ENCODE measurements at regions not wholly inside any gene's neighbourhood (a gene's known extent, or its start where the extent isn't known, plus 50 kb on each side); places are given as distances from the start of the nearest gene placed in this dataset.

GRCh38 chr20:6956574-6956973 is 189.1 kb downstream of the BMP2 start:
- DNase-seq (ENCODE audit: low read depth): no peak
- TF ChIP-seq CTCF (conservative IDR thresholded peaks at IDR 0.05; ENCODE audit: low read depth, low read length): no peak
- H3K4me3 ChIP-seq (ENCODE audit: low read length): no peak overlapping the region

GRCh38 chr20:6959900-6960312 is 192.4 kb downstream of the BMP2 start:
- peak; percentile 51 for DNase-seq (ENCODE audit: low read depth)
- TF ChIP-seq CTCF (conservative IDR thresholded peaks at IDR 0.05; ENCODE audit: low read depth, low read length): no peak
- no peak overlapping the region for H3K4me3 ChIP-seq (ENCODE audit: low read length)

- no peak for TF ChIP-seq CTCF (conservative IDR thresholded peaks at IDR 0.05; ENCODE audit: low read depth, low read length)
- DNase-seq (ENCODE audit: low read depth): no peak
- no peak overlapping the region for H3K4me3 ChIP-seq (ENCODE audit: low read length)
Observed at GRCh38 chr20:6966721-6967120, 199.2 kb downstream of the BMP2 start.

GRCh38 chr20:6974838-6975237 is 207.4 kb downstream of the BMP2 start:
- TF ChIP-seq CTCF (conservative IDR thresholded peaks at IDR 0.05; ENCODE audit: low read depth, low read length): no peak
- peak; percentile 56 for DNase-seq (ENCODE audit: low read depth)

GRCh38 chr20:6975311-6975710 is 207.8 kb downstream of the BMP2 start:
- TF ChIP-seq CTCF (conservative IDR thresholded peaks at IDR 0.05; ENCODE audit: low read depth, low read length): no peak
- H3K4me3 ChIP-seq (ENCODE audit: low read length): no peak overlapping the region
- peak; percentile 55 for DNase-seq (ENCODE audit: low read depth)

More at GRCh38 chr20:6974838-6975237, 207.4 kb downstream of the BMP2 start:
- H3K4me3 ChIP-seq (ENCODE audit: low read length): no peak overlapping the region

- H3K4me3 ChIP-seq (ENCODE audit: low read length): no peak overlapping the region
- no peak for TF ChIP-seq CTCF (conservative IDR thresholded peaks at IDR 0.05; ENCODE audit: low read depth, low read length)
- no peak for DNase-seq (ENCODE audit: low read depth)
Observed at GRCh38 chr20:6976106-6976900, 208.8 kb downstream of the BMP2 start.

GRCh38 chr20:6979621-6980020 is 212.1 kb downstream of the BMP2 start:
- no peak for DNase-seq (ENCODE audit: low read depth)
- no peak for TF ChIP-seq CTCF (conservative IDR thresholded peaks at IDR 0.05; ENCODE audit: low read depth, low read length)
- H3K4me3 ChIP-seq (ENCODE audit: low read length): no peak overlapping the region

Data from retinal pigment epithelial cell (primary cell).